Occipital lobe (tissue), 1 donor: ENCODE measurements at regions not wholly inside any gene's neighbourhood (a gene's known extent, or its start where the extent isn't known, plus 50 kb on each side); places are given as distances from the start of the nearest gene placed in this dataset.

Source experiments
- DNase-seq: peaks from one replicate; lab custom pipeline; 2025; lab: John Stamatoyannopoulos, UW

DNA sequence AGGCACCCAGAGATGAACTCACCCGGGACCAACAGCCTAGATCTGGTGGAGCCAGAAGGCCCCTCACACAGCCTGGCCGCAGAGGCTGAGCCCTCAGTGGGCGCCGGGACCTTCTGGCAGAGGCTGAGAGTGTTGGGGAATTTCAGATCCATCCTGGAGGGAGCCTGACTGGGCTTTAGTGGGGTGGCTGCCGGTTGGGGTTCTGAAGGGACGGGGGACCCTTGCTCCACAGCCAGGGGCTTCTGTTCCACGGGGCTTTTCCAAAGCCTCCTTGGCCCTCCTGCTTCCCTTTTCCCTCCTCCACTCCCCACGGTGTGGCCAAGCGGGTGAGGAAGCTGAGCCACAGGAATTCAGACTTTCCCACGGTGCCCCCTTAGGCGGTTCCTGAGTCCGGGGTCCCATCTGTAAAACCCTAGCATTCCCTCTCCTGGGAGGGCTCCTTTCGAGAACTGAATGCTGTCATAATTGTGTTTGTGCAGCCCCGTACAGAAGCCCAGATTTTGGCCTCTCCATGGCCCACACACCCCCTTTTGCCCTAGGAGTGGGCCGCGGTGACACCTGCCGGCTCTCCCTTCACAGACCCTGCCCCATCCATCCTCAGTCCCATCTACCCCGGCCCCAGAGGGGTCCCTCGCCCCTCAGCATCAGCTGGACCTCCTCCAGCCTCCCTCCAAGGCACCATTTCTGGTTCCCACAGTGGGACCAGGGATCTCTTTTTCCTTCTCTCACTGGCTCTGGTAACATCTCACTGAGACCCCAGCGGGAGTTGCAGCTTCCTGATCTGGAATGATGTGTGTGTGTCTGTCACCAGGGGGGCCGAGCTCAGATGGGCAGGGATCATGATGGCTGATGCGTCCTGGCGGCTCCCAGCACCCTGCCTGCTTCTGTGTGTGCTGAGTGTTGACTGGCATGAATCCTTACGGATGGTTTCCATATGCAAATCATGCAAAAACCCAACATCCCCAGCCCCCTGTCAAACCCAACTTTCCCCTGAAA is 1048.4 kb downstream of the TBC1D22A start:
- DNase-seq: no peak

DNA sequence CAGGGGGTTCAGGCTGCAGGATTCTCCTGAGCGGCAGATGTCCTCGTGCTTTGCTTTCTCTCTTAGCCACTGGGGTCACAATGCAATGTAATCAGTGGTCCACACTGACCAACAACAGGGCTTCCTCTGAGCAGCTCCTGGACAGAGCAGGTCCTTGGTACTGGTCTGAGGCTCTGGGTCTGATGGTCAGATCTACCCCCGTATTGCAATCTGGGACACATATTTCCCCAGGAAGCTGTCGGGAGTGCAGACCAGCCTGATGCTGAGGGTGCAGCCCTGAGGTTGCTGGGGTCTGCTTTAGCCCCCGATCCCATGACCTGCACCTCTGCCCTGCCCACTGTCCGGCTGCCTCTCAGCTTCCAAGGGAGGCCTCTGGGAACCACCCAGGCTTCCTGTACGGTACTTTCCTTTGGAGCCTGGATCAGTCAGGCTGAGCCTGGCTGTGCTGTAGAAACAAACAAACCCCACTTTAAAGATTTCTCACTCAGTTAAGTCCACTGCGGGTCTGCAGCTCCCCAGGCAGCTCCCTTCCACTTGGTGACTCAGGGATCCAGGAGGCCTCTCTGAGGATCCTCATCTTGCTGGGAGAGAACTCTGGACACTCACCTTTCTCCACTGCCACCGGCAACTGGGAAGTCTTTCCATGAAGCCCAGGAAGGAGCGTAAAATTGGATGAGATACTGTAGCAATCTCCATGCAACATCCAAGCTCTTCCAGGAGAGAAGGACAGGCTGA is 1046.6 kb downstream of the TBC1D22A start:
- no peak for DNase-seq

DNA sequence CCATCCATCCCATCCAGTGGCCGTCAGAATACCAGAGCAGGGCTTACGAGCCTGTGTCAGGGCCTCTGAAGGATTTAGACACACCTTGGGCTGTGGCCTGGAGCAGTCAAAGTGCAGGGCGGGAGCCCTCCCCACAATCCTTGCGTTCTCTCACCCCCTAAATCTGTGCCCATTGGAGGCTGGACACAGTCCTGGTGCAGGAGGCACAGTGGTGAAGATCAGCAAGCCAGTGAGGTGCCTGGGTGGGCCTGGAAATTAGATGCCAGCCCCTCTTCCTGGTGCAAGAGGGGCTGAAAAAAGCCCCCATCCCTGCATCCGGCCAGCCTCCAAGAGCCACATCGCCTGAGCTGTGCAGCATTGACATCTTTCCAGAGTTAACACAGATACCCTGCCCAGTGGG is 1045.8 kb downstream of the TBC1D22A start:
- no peak for DNase-seq

DNA sequence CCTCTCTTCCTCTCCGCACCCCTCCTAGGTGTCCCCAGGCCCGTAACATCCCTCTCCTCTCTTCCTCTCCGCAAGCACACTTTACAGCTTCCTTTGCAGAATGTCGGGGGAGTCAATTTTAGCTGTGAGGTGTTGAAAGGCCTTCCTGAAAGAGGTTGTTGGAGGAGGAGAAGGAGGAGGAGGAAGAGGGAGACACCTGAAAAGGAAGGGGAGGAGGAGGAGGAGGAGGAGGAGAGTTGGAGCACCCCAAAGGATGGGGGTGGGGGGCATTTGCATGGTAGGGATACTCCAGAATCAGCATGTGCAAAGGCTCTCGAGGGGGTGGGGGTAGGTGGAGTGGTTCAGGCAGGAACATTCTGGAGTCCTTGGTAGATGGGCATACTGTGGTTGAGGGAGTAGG is 1045.1 kb downstream of the TBC1D22A start:
- no peak for DNase-seq

DNA sequence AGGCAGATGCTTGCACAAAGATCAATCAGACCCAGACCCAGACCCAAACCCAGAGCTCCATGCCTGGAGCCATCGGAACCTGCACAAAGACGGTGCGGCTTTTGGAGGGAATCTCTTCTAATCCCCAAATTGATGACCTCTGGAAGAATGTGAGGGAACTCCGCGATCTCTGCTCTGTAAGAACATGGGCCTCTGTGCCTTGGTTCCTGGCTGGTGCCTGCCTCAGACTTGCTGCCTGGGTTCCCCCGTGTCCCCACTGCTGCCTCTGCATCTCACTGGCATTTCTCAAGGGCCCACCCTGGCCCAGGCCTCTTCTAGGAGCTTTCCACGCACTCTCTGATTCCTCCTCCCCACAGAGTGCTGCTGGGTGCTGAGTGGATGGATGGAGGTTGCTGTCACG is 1044.4 kb downstream of the TBC1D22A start:
- DNase-seq: no peak

DNA sequence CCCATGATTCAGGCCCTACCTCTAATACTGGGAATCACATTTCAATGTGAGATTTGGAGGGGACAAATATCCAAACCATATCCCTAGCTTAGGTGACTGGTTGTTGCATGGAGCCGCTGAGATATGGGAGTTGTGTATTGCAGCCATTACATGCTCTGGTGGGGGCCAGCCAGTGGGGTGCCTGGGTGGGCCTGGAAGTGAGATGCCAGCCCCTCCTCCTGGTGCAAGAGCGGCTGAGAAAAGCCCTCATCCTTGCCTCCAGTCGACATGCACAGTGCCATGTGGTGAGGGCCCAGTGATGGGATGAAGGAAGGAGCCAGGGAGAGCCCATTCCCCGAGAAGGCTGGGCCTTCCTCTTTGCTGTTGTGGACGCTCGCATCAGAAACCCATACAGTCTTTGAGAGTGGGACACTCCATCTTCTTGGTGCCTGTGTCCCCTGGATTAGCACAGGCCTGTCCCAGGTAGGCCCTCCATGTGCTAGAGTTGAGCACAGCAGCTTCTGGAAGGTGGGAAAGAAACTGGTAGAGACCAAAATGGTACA is 1043.0 kb downstream of the TBC1D22A start:
- DNase-seq: no peak

DNA sequence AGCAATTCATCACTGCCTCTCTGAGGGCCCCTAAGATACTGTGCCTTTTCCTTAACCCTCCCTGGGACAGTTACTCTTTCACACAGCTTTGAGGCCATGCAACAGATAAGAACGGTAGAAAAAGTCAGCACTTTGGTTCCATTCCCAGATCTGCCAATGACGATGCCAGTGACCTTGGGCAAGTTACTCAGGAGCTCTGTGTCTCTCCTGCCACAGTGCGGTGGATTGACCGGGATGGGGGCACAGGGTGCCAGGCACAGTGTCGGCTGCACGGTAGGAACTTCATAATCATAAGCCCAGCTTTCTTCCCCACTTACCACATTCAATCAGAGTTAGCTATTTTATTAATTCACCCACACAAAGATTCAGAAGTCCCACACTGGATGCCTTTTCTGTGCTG is 1041.8 kb downstream of the TBC1D22A start:
- DNase-seq: no peak

DNA sequence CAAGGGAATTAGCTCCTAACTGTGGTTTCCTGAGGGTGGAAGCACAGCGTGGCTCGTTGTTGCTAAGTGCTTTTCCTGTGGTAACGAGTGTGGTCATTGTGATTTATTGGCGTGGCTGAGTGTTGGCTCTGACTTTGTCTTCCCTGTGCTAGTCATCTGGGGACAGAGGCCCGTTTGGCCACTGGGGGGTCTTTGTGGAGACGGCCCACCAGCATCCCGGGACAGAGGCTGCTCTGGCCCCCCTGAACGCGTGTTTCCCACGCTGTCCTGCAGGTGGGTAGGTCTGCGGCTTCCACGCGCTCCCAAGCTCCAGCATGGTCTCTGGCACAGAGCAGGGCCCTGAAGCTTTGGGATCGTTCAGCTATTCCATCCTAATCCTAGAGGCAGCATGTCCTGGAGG is 1040.0 kb downstream of the TBC1D22A start:
- no peak for DNase-seq

DNA sequence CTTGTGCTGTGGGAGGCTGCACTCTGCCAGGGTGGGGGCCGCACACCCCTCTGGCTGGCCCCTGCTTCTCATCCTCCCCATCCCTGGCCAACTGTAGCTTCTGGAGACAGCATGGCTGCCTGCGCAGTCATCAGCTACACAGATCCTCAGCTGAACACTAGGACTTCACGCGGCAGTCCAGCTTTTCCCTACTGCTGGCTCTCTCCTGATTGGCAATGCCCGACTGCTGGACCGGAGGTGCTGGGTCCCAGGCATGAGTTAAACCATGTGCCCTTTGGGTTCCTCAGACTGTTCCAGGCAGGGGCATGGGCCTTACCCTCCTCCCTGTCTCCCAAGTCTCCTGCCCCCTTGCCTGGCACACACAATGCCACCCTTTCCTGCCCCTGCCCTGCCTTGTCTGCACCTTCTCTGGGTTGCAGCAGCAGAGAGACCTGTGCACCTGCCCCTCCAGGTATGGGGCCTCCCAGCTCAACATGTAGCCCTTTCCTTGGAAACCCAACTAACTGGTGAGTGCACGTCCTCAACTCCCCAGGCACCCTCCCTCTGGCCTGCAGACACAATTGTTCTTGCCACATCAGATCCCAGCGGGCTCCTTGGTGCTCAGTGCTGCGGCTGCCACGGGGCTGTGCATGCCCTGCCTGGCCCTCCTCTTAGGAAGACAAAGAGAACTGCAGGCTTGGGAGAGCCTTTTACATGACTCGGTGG is 1039.2 kb downstream of the TBC1D22A start:
- no peak for DNase-seq

DNA sequence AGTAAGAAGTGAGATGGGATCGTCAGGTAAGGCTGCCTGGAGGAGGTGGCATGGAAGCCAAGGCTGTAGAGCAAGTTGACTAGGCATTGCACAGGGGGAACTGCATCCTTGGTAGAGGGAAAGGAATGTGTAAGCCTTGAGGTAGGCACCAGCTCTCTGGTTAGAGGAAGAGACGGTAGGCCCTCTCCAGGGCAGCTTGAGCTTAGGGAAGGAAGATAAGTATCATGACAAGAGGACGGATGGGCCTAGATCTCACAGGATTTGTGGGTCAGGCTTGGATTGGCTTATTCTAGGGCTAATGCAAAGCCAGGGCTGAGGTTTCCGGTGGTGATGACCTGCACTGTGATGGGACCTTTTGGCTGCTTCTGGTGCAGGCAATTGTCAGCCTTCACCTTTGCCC is 1035.8 kb downstream of the TBC1D22A start:
- no peak for DNase-seq

DNA sequence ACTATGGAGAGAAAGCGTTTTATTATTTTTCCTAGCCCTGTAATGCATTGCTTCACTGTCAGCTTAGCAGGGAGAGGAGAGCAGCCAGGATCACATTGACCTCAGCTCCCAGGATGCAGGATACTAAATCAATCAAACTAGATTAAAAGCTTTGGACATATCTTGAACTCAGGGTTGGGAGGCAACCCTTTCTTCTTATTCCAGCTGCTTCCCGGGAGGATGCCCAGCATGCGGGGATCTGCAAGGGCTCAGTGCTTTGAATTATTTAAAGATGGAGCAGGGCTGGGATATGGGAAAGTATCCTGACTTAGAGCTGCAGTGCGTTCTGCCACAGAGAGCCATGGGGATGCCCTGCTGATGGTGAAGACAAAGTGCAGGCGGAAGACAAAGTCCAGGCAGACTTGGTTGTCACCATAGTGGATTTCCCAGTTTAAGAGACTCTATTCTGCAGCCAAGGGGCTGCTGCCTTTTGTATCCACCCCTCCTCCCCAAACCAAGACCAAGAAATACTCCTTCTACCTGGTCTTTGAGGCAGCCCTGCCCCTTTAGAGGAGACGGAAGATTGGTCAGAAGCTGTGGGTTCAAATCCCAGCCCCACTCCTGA is 1035.0 kb downstream of the TBC1D22A start:
- no peak for DNase-seq

DNA sequence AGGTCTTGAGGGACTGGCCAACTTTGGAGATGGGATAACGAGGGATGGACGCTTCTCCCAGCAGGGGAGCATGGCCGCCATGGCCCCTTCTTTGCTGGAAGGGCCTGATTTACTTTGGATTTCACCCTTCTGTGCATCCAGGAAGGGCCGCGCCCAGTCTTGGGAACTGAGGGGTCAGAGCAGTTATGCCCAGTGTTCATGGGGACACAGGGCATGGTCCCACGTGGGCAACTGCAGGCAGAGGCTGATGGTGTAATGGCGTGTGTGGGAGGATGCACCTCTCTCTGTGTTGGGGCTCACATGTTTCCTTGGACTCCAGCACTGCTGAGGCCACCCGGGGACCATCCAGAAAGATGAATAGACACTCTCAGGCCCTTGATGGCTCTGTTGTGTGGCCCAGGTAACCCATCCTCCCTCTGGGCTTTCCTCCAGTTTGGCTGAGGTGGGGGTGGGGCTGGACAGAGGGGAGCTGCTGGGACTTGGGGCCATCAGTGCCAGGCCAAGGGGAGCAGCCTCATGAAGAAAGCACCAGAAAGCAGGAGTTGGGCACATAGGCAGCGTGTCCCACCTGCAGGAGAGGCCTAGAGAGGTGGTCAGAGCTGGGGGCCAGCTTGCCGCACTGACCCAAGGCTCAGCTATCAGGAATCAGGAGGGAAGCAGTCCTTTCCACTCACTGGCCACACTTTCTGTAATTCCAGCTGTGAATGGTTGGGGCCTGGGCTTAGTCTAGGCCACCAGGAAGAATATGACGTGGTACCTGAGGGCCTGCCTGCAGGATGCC is 1033.9 kb downstream of the TBC1D22A start:
- no peak for DNase-seq

DNA sequence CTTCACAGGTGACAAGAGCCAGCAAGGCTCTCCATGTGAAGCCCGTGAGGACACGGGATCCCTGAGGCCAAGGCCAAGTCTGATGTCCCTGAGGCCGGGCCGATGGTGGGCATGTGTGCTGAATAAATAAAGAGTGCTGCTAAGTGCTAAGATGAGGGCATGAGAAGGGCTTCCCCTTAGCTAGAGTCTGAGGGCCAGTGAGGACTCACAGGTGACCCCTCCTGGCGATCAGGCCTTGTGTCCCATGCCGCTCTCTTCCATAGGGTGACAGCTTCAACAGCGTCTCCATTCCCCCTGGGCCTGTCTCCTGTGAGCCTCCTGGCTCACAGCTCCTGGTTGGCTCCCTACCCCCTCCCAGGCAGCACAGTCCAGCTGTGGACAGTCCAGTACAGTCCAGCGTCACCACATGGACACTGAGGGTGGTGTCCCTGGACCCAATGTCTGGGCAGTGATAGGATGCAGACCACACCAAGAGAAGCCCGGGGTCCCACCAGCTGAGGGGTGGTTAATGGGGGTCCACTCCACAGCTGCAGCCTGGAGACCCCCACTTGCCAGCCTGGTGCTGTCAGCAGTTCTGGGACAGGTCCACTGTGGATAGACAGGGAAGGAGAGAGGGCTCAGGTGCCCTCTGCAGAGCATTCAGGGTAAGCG is 1033.2 kb downstream of the TBC1D22A start:
- DNase-seq: no peak

DNA sequence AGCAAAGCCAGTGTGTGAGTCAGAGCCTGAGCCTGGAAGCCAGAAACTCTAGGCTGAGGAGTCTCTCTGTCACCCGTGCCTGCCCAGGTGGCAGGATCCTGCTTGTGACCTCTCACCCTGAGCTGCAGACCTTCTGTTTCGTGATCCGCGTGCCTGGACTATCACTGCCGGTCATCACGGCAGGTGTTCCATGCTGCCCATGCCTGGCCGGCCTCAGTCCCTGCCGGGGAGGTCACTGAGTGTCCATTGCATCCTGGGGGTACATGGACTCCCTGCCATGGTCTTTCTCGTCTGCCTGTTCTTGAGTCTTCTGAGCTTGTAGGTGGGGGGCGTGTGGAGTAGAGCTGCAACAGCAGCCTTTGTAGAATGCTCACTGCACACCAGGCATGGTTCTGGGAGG is 1032.4 kb downstream of the TBC1D22A start:
- no peak for DNase-seq

DNA sequence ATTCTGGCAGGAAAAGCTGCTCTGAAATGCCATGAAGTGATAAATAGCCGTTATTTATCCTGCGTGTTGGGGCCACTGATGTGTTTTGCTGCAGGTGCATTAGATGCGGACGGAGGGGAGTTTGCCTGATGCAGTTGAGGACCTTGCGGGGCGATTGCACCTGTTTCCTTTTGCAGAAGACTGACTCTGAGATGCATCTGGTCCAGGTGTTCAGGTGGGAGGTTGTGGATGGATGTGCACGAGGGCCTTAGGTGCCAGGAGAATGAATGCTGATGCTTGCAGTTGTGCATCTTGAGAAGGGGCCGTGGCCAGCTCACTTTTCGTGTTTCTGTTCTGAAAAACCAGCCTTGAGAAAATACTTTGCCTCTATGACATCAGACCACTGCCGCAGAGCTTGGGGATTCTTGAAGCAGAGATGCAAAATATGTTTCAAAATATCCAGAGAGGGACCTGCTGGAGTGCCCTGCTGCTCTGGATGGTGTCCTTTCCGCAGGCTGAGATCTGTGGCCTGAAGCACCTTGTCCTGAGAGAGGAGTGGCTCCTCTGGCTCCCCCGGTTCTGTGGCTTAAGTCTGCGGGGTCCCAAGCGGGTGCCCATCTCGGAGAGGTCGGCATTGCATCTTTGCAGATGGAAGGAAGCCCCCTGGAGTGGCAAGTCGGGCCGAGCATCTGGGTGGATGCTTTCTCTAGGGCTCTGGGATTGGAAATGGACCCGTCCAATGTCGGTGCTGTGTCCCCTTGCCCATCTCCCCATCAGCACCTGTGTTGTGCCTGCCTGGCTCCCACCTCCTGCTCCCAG is 1031.1 kb downstream of the TBC1D22A start:
- DNase-seq: no peak

DNA sequence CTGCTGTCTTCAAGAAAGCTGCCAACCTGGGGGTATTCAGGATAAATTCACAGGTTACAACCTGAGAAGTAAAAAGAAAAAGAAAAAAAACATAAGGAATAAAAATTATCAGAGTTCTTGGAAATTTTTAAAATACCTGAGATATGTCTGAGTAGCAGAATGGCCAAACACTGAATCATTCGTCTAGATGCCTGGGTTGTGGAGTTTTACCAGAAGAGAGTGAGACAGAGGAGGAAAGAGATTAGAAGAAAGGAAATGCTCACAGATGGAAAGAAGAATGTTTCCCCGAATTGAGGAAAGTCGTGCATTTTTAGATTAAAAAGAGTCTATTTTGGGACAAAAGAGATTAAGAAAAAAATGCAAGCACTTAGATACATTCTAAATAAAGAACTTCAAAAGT is 1026.7 kb downstream of the TBC1D22A start:
- DNase-seq: no peak

DNA sequence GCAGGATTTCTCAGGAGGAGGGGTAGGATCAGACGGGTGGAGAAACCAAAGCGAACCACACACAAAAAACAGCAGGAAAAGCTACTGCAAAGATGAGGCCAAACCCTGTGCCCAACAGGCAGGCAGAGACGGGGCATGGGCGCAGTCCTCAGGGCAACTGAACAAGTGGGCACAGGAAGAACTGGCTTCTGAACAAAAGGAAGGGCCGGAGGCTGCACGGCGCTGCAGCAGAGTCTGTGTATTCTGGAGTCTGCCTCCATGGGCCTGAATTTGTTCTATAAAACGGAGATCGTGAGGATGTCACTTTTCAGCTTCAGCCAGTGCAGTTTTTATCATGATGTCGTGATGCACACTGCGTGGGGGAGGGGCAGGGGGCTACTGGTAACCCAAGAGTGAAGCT is 1026.0 kb downstream of the TBC1D22A start:
- DNase-seq: no peak

DNA sequence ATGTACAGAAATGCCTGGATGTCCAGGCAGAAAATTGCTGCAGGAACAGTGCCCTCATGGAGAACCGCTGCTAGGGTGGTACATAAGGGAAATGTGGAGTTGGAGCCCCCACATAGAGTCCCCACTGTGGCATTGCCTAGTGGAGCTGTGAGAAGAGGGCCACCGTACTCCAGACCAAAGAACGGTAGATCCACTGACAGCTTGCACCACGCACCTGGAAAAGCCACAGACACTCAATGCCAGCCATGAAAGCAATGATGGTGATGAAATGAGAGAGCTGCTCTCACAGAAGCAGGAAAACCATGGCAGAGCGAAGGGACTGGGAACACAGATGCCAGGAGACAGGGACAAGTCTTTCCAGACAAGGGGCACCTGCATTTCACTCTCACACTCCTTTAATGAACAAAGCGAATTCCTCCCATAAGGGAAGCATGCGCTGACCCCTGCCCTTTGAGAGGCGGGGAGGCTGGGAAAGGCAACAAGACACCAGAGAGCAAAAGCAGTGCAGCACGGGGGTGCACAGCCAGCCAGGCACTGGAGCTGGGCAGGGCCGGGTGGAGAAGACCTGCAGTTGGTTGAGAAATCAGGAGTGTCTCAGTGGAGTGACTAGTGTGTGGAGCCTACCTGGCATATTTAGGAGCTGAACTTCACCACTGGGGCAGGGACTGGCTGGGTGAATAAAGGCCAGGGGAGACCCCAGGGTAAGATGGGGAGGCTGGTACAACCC is 1025.2 kb downstream of the TBC1D22A start:
- DNase-seq: no peak
